ENCODE measurements at regions not wholly inside any gene's neighbourhood (a gene's known extent, or its start where the extent isn't known, plus 50 kb on each side); places are given as distances from the start of the nearest gene placed in this dataset.

DNA sequence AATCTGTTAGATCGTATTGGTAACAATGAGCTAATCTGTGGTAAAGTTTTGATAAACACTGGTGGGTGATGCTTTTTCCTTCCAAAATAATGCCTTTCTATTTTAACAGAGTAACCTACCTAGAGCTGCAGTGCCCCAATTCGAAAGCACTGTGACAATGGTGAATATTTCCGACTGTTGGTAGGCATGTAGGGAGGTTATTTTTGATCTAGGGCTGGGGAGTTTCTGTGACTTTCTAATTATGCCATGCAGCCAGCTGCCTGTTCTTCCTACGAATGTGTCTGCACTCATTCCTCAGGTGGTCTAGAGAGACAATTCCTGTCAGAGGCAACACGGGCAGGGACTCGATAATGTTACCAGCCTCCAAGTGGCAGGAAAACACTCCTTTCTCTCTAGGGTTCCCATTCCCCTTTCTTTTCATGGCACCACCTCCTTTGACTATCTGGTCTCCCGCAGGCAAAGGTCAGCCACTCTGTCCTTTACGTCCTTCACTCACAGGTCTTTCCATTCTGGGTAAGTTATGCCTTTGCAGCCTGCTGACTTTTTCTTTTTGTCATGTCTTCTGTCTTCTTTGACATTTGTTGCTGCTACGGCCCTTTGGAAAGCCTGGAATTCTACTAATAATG is 167.2 kb upstream of the MGAT5 start:
- intact Hi-C loops (cut with DNase I; ENCODE audit: low total_unique reads) = no loop called here
- Histone ChIP-seq H3K4me3 (no peak overlapping the region), H3K27me3 (no peaks in the 10 kb centered on the region), H3K9me3 (no peaks in the 10 kb centered on the region), H3K36me3 (no peaks in the 10 kb centered on the region), H3K4me1 (no peaks in the 10 kb centered on the region), H3K27ac (no peak overlapping the region)
- TF ChIP-seq, protein P1, sequence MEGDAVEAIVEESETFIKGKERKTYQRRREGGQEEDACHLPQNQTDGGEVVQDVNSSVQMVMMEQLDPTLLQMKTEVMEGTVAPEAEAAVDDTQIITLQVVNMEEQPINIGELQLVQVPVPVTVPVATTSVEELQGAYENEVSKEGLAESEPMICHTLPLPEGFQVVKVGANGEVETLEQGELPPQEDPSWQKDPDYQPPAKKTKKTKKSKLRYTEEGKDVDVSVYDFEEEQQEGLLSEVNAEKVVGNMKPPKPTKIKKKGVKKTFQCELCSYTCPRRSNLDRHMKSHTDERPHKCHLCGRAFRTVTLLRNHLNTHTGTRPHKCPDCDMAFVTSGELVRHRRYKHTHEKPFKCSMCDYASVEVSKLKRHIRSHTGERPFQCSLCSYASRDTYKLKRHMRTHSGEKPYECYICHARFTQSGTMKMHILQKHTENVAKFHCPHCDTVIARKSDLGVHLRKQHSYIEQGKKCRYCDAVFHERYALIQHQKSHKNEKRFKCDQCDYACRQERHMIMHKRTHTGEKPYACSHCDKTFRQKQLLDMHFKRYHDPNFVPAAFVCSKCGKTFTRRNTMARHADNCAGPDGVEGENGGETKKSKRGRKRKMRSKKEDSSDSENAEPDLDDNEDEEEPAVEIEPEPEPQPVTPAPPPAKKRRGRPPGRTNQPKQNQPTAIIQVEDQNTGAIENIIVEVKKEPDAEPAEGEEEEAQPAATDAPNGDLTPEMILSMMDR (IDR thresholded peaks at IDR 0.05) = no peak
- no peak for TF ChIP-seq POLR2AphosphoS5 (IDR thresholded peaks at IDR 0.05)
- TF ChIP-seq POLR2A (IDR thresholded peaks at IDR 0.05) = no peak
- DNase-seq (ENCODE audit: low spot score in 2 of 2) = no peak

- H3K4me1 ChIP-seq = no peaks in the 10 kb centered on the region
- no peak overlapping the region for H3K4me3 ChIP-seq
- H3K9me3 ChIP-seq = no peaks in the 10 kb centered on the region
- no peak for DNase-seq (ENCODE audit: low spot score in 2 of 2)
- no peaks in the 10 kb centered on the region for H3K27me3 ChIP-seq
- intact Hi-C loops (cut with DNase I; ENCODE audit: low total_unique reads) = no loop called here
- no peaks in the 10 kb centered on the region for H3K36me3 ChIP-seq
- H3K27ac ChIP-seq = no peak overlapping the region
- TF ChIP-seq POLR2AphosphoS5 (IDR thresholded peaks at IDR 0.05) (no peak), POLR2A (IDR thresholded peaks at IDR 0.05) (no peak)
- TF ChIP-seq, protein P1 (IDR thresholded peaks at IDR 0.05) = no peak
Measured at GRCh38 chr2:134087371-134087921, 166.4 kb upstream of the MGAT5 start.

GRCh38 chr2:134089454-134089853 is 164.4 kb upstream of the MGAT5 start:
- no peak overlapping the region for H3K27ac ChIP-seq
- H3K4me1 ChIP-seq = no peaks in the 10 kb centered on the region
- no peak for DNase-seq (ENCODE audit: low spot score in 2 of 2)
- no peaks in the 10 kb centered on the region for H3K9me3 ChIP-seq
- H3K36me3 ChIP-seq = no peaks in the 10 kb centered on the region
- TF ChIP-seq POLR2A (IDR thresholded peaks at IDR 0.05) = no peak
- TF ChIP-seq POLR2AphosphoS5 (IDR thresholded peaks at IDR 0.05) = no peak
- TF ChIP-seq, protein P1 (IDR thresholded peaks at IDR 0.05) = no peak
- intact Hi-C loops (cut with DNase I; ENCODE audit: low total_unique reads) = no loop called here
- H3K27me3 ChIP-seq = no peaks in the 10 kb centered on the region
- H3K4me3 ChIP-seq = no peak overlapping the region

- no peaks in the 10 kb centered on the region for H3K4me1 ChIP-seq
- no peaks in the 10 kb centered on the region for H3K9me3 ChIP-seq
- no peak overlapping the region for H3K27ac ChIP-seq
- TF ChIP-seq POLR2A (IDR thresholded peaks at IDR 0.05) (no peak), POLR2AphosphoS5 (IDR thresholded peaks at IDR 0.05) (no peak)
- TF ChIP-seq, protein P1 (IDR thresholded peaks at IDR 0.05) = no peak
- no peak for DNase-seq (ENCODE audit: low spot score in 2 of 2)
- H3K36me3 ChIP-seq = no peaks in the 10 kb centered on the region
- intact Hi-C loops (cut with DNase I; ENCODE audit: low total_unique reads) = no loop called here
- H3K4me3 ChIP-seq = no peak overlapping the region
- no peaks in the 10 kb centered on the region for H3K27me3 ChIP-seq
Measured at GRCh38 chr2:134097740-134098139, 156.1 kb upstream of the MGAT5 start.

- DNase-seq (ENCODE audit: low spot score in 2 of 2) = no peak
- no peak for TF ChIP-seq POLR2A (IDR thresholded peaks at IDR 0.05)
- TF ChIP-seq, protein P1 (IDR thresholded peaks at IDR 0.05) = no peak
- no peak for TF ChIP-seq POLR2AphosphoS5 (IDR thresholded peaks at IDR 0.05)
- Histone ChIP-seq H3K4me3 (no peak overlapping the region), H3K27me3 (no peaks in the 10 kb centered on the region), H3K9me3 (no peaks in the 10 kb centered on the region), H3K4me1 (no peaks in the 10 kb centered on the region), H3K27ac (no peak overlapping the region), H3K36me3 (no peaks in the 10 kb centered on the region)
- intact Hi-C loops (cut with DNase I; ENCODE audit: low total_unique reads) = no loop called here
Measured at GRCh38 chr2:134098321-134098720, 155.6 kb upstream of the MGAT5 start.
